Activated T-cell treated with anti-CD3 and anti-CD28 coated beads, Interleukin-2, amount 50 U/mL, for 24 hours (primary cell): ENCODE measurements at regions not wholly inside any gene's neighbourhood (a gene's known extent, or its start where the extent isn't known, plus 50 kb on each side); places are given as distances from the start of the nearest gene placed in this dataset.
"Not testable (repeated sequence)": the region's sequence is repeated elsewhere in the genome, so short reads cannot be mapped to it uniquely, and the experiment has no call there.

ENCODE experiments used
- DNase-seq: peaks from one replicate; pipeline ENCODE4 v3.0.0-alpha.2; 2020
- H3K27ac Mint-ChIP-seq: 2 replicates; pipeline ENCODE4 v1.8.0; 2020; ENCODE audit warnings: mild to moderate bottlenecking, mixed read lengths
- H3K27me3 Mint-ChIP-seq: 2 replicates; pipeline ENCODE4 v1.8.0; 2020; ENCODE audit warnings: mixed read lengths
- H3K36me3 Mint-ChIP-seq: 2 replicates; pipeline ENCODE4 v1.8.0; 2020; ENCODE audit warnings: low read depth, mixed read lengths
- H3K4me1 Mint-ChIP-seq: 2 replicates; pipeline ENCODE4 v1.8.0; 2020; ENCODE audit warnings: low read depth, mixed read lengths
- H3K4me3 Mint-ChIP-seq: 2 replicates; pipeline ENCODE4 v1.8.0; 2020; ENCODE audit warnings: mild to moderate bottlenecking, moderate library complexity, mixed read lengths
- H3K9me3 Mint-ChIP-seq: 2 replicates; pipeline ENCODE4 v1.8.0; 2020; ENCODE audit warnings: mixed read lengths

DNA sequence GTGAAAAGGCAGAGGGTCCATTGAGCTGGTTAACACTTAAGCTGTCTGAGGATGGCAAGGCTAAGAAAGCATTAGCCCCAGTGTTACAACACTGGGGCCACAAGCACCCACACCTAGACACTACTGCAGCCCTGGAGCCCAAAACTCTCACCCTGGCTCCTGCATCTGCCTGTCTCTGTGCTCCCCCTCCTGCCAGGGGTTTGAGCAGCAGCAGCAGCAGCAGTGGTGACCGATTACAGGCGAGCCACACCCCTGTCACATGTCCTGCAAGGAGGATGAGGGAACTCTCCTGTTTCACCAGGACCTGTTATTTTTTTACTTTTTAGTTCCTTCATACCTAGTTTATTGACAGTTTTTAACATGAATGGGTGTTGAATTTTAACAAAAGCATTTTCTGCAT, 326.7 kb upstream of the MAP2 start:
- DNase-seq, result no peak
- Mint-ChIP-seq H3K4me3 (no peak overlapping the region), H3K27ac (no peak overlapping the region), H3K36me3 (no peaks in the 10 kb centered on the region), H3K27me3 (no peaks in the 10 kb centered on the region), H3K9me3 (peaks cover 4% of the 10 kb centered on the region), H3K4me1 (no peaks in the 10 kb centered on the region)

DNA sequence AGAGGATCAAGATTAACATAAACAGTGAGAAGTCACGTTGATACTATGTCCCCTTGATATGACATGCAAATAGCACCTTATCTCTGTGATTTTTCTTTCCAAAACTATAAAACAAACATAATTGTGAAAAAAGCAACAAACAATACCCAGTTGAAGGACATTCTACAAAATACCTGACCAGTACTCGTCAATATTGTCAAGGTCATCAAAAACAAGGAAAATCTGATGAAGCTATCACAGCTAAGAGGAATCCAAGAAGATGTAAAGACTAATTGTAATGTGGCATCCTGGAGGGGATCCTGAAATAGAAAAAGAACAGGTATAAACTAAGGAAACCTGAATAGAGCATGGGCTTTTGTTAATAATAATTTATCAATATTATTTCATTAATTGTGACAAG, 321.5 kb upstream of the MAP2 start:
- H3K9me3 Mint-ChIP-seq, result peaks cover 13% of the 10 kb centered on the region
- DNase-seq, result no peak
- H3K36me3 Mint-ChIP-seq, result no peaks in the 10 kb centered on the region
- H3K27me3 Mint-ChIP-seq, result no peaks in the 10 kb centered on the region
- no peak overlapping the region for H3K27ac Mint-ChIP-seq
- H3K4me1 Mint-ChIP-seq, result no peaks in the 10 kb centered on the region
- H3K4me3 Mint-ChIP-seq, result no peak overlapping the region

DNA sequence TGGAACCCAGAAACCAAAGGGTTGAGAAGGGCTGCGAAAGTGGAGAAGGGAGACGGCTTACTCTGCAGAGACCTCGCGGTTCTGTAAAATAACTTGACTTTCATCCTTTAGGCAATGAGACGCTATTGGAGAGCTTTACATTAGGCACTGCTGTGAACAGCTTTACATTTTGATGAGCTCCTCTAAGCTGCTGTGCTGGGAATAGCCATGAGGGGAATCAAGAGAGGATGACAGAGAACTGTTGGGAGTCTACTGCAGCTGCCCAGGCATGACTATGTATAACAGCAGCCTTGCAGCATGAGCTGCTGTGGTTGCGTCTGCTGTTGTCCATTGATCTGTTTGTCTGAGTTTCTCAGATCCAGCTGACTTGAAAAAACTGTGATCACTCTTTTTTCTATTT, 310.8 kb upstream of the MAP2 start:
- DNase-seq, result no peak
- Mint-ChIP-seq H3K4me1 (no peaks in the 10 kb centered on the region), H3K27me3 (no peaks in the 10 kb centered on the region), H3K4me3 (no peak overlapping the region), H3K36me3 (no peaks in the 10 kb centered on the region), H3K27ac (no peak overlapping the region), H3K9me3 (peaks cover 3% of the 10 kb centered on the region)

DNA sequence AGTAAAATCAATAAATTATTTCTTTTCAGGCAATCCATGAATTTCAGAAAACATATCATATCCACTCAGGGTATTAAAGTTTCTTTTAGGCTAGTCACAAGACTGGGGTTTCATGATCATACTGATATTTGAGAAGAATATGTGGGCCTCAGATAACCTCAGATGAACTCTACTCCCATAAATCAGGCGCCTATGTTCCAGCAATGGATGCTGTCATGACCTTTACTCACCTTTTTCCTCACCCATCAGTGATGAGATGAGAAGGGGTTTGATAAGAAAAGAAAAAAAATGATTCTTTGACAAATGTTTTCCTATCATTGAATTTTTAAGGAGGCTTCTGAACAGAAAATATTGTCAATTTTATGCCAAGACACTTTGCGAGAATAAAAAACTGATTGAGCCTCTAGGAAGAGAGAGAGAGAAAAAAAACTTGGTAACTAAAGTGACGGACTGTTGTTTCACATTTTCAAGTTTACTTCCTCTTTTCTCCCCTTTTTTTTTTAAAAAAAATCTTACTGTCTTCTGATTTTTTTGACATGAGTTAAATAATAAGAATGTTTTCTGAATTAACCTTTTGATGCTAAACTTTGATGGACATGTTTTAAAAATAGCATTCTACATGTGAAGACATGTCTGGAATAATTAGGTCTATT, 309.1 kb upstream of the MAP2 start:
- H3K27me3 Mint-ChIP-seq, result no peaks in the 10 kb centered on the region
- H3K36me3 Mint-ChIP-seq, result no peaks in the 10 kb centered on the region
- no peaks in the 10 kb centered on the region for H3K4me1 Mint-ChIP-seq
- H3K4me3 Mint-ChIP-seq, result no peak overlapping the region
- no peak for DNase-seq
- no peak overlapping the region for H3K27ac Mint-ChIP-seq
- H3K9me3 Mint-ChIP-seq, result peaks cover 5% of the 10 kb centered on the region

DNA sequence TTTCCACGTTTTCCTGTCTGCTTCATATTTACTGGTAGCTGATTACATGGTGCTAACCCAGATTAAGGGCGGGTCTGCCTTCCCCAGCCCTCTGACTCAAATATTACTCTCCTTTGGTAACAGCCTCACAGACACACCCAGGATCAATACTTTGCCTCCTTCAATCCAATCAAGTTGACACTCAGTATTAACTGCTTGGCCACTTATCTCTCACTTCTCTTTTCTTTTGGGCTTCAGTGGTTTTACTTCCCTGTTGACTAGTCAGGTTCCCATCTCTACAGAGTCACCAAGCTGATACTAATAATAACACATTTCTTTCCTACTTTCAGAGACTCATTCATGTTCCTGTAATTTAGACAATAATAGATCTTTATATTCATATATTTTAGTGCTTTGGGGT, 302.2 kb upstream of the MAP2 start:
- no peaks in the 10 kb centered on the region for H3K27me3 Mint-ChIP-seq
- H3K4me3 Mint-ChIP-seq, result no peak overlapping the region
- no peaks in the 10 kb centered on the region for H3K36me3 Mint-ChIP-seq
- no peak overlapping the region for H3K27ac Mint-ChIP-seq
- H3K9me3 Mint-ChIP-seq, result peaks cover 7% of the 10 kb centered on the region
- H3K4me1 Mint-ChIP-seq, result no peaks in the 10 kb centered on the region
- DNase-seq, result no peak

DNA sequence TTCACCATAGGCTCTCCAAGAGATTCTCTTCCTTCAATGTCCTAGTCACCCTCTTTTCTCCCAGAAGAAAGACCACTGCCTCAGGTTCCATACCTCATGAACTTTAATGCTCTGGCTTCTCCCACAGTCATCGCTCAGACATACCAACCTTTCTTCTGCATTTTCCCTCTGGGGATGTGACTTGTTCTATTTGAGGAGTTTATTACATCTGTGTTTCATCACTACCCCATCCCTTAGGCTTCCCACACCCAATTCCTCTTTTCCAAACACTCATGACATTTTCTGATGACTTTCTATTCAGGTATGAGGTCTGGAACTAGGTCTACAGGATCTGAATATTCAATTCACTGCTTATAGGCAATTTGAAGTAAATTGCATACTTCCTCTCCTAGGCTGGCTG, 298.6 kb upstream of the MAP2 start:
- H3K27me3 Mint-ChIP-seq, result no peaks in the 10 kb centered on the region
- DNase-seq, result no peak
- no peak overlapping the region for H3K4me3 Mint-ChIP-seq
- H3K27ac Mint-ChIP-seq, result no peak overlapping the region
- no peaks in the 10 kb centered on the region for H3K4me1 Mint-ChIP-seq
- no peaks in the 10 kb centered on the region for H3K36me3 Mint-ChIP-seq
- peaks cover 1% of the 10 kb centered on the region for H3K9me3 Mint-ChIP-seq

DNA sequence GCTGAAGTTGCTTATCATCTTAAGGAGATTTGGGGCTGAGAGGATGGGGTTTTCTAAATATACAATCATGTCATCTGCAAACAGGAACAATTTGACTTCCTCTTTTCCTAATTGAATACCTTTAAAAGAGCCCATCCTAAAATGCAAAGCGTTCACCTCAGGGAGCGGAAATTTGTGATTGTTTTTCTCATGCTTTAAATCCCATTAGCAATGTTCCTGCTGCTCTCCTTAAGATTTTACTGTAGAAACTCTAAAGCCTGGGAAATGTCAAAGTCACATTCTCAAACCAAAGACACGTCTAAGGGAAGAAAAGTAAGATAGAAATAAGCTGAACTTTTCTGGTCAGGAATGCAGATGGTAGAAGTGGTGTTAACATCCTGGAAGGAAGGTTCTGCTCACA, 285.8 kb upstream of the MAP2 start:
- no peaks in the 10 kb centered on the region for H3K27me3 Mint-ChIP-seq
- no peaks in the 10 kb centered on the region for H3K36me3 Mint-ChIP-seq
- no peak overlapping the region for H3K4me3 Mint-ChIP-seq
- no peak overlapping the region for H3K27ac Mint-ChIP-seq
- H3K9me3 Mint-ChIP-seq, result peaks cover 2% of the 10 kb centered on the region
- no peaks in the 10 kb centered on the region for H3K4me1 Mint-ChIP-seq
- no peak for DNase-seq

DNA sequence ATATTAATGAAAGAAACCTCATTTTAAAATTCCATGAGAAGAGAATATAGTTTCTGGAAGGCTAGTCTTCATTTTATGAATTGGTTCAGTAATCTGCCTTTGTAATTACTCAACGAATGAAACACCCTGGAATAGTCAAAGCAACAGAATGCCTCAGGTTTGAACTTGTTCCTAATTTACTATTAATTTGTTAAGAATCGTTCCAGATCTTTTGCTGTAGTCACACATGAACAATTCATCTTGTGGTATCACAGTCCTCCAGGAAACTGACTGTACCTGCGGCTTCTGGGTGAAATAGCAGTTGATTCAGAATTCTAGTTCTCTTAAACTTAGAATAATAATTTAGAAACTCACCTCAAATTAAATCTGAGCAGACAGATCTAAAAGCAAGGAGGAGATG, 282.7 kb upstream of the MAP2 start:
- DNase-seq, result no peak
- Mint-ChIP-seq H3K27ac (no peak overlapping the region), H3K4me1 (no peaks in the 10 kb centered on the region), H3K4me3 (no peak overlapping the region), H3K9me3 (peaks cover 2% of the 10 kb centered on the region), H3K27me3 (no peaks in the 10 kb centered on the region), H3K36me3 (no peaks in the 10 kb centered on the region)

DNA sequence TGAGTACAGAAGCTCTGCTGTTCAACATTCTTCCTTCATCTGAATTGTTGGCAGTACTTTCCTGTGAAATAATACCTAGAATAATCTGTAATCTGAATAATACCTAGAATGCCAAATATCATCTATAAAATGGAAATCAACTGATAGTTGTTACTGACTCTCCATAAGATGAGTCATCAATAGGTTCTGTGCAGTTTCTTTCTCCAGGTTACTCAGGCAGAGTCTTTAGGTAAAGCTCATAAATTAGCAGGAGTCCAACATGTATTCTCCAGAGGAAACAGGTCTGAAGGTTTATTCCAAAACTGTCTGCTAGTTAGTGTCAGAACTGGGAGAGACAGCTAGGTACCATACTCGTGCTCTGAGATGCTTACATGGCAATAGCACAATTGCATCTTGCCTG, 282.0 kb upstream of the MAP2 start:
- Mint-ChIP-seq H3K27ac (no peak overlapping the region), H3K27me3 (no peaks in the 10 kb centered on the region), H3K4me3 (no peak overlapping the region), H3K9me3 (no peaks in the 10 kb centered on the region), H3K4me1 (no peaks in the 10 kb centered on the region), H3K36me3 (no peaks in the 10 kb centered on the region)
- no peak for DNase-seq

DNA sequence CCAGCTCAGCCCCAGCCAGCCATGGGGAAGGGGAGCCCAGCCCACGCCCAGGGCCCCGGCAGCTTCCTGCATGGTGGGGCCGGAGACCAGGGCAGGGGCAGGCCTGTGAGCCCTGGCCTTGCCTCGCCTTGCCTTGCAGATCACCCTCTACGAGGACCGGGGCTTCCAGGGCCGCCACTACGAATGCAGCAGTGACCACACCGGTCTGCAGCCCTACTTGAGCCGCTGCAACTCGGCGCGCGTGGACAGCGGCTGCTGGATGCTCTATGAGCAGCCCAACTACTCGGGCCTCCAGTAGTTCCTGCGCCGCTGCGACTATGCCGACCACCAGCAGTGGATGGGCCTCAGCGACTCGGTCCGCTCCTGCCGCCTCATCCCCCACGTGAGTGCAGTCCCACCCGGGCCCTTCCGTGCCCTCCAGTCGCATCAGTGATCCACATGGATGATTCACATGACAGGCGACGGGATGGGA, 278.6 kb upstream of the MAP2 start:
- not testable (repeated sequence) for H3K4me1 Mint-ChIP-seq, H3K27me3 Mint-ChIP-seq, H3K36me3 Mint-ChIP-seq, H3K9me3 Mint-ChIP-seq, DNase-seq, H3K4me3 Mint-ChIP-seq, H3K27ac Mint-ChIP-seq

DNA sequence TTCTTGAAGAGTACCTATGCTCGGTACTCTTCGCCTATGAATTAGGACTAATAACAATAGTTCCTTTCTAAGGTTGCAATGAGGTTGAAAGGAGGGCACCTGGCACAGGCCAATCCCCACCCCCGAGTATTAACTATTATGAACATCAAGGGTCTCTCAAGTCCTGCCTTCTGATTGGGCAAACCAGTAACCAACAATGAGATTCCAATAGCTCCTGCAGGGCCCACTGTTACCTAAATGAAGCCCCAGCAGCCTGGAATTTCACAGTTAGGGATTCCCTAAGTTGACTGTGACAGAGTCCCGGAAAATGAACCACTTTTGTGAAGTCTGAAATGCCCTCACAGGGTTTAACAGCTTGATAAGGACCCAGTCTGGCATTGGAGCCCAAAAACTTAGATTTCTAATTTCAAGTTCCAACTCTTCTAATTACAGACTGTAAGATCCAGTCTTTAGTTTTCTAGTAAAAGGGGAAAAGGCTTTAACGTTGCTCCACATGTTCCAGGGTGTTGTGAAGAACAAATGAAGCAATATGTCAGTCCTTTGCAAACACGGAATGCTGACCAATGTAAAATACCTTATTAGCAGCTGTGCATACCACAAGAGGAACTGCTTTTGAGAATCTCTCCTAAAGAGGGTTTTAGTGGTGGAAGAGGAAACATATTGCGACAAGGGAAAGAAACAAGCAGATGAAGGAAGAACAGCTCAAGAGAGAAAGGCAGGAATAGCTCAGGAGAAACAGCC, 277.7 kb upstream of the MAP2 start:
- Mint-ChIP-seq H3K4me1 (no peaks in the 10 kb centered on the region), H3K27ac (no peak overlapping the region), H3K36me3 (no peaks in the 10 kb centered on the region), H3K9me3 (peaks cover 4% of the 10 kb centered on the region), H3K27me3 (no peaks in the 10 kb centered on the region), H3K4me3 (no peak overlapping the region)
- DNase-seq, result no peak

DNA sequence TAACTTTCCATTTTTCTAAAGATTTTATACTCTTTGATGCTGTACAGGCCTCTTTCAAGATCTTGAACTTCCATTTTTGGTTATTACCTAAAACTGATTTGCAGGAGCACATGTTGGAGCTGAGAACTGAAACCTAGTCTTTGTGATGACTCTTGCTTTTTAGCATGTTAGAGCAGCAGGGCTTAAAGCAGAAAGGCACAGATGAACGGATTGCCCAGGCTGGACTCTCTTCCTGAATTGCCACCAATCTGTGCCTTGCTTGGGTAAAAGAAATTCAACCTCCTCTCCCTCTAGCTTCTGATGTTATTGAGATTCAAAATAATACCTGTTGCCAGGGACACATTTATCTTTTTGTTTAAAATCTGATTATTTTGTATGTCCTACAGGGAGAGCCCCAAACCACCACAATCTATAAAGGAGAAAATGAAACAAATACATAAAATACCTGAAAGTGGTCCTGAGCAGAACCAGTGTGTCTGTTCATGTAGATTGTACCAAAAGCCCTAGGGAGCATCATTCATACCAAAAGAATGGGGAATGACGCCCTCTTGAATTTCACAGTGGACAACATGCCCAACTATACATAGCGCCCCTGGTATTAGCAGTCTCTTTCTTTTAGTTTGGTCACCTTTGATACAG, 277.0 kb upstream of the MAP2 start:
- Mint-ChIP-seq H3K27me3 (no peaks in the 10 kb centered on the region), H3K4me1 (no peaks in the 10 kb centered on the region), H3K4me3 (no peak overlapping the region), H3K36me3 (no peaks in the 10 kb centered on the region), H3K9me3 (peaks cover 4% of the 10 kb centered on the region), H3K27ac (no peak overlapping the region)
- no peak for DNase-seq

DNA sequence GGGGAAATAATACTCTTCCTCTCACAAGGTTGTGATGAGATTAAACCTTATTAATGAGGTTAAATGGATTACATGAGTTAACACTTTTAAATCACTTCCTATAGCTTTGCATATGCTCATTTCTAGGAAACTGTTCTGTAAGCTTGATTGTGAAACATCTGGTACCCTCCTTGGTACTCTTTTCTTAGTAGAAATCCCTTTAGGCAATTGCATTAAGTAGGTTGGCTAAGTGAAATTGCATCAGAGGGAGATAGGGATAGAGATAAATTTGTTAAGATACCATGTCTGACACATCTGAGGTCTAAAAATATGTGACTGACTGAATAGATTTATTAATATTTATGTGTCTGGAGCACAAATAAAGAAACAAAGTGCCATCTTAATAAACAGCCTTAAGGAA, 275.9 kb upstream of the MAP2 start:
- no peak for DNase-seq
- Mint-ChIP-seq H3K4me3 (no peak overlapping the region), H3K27ac (no peak overlapping the region), H3K4me1 (no peaks in the 10 kb centered on the region), H3K9me3 (peaks cover 4% of the 10 kb centered on the region), H3K27me3 (no peaks in the 10 kb centered on the region), H3K36me3 (no peaks in the 10 kb centered on the region)

DNA sequence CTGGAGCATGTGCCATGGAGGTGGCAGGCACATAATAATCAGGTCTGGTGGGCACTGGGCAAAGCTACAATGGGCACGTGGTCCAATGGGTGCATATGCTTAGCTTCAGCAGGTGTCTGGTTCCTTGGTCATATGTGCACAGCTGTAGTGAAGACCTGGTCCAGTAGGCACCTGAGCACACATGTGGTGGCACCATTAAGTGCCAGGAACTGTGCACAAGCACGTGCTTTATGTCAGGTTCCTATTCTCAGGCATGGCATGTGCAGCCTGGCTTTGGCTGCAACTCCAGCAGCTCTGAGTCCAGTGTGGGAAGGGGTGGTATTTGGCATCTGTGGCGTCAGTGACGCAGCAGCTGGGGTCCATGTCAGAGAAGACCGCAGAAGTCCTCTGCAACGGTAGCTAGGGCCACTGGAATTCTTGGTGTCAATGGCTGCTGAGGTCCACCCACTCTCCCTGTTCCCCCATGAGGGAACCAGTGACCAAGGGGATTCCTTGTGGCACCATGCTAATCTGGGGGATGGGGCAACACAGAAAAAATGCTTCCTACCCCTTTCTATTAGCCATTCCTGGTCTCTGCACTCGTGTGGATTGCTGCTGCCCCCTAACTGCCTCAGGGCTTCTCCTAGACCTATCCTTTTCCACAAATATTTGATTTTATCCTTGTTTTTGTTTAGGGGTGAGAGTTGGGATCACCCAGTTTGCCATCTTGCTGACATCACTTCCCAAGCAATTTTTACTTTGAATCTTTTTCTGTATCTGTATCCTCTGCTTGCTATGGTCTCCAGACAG, 262.9 kb upstream of the MAP2 start:
- Mint-ChIP-seq H3K27me3 (no peaks in the 10 kb centered on the region), H3K27ac (no peak overlapping the region), H3K9me3 (peaks cover 3% of the 10 kb centered on the region), H3K4me1 (no peaks in the 10 kb centered on the region), H3K36me3 (no peaks in the 10 kb centered on the region), H3K4me3 (no peak overlapping the region)
- no peak for DNase-seq

DNA sequence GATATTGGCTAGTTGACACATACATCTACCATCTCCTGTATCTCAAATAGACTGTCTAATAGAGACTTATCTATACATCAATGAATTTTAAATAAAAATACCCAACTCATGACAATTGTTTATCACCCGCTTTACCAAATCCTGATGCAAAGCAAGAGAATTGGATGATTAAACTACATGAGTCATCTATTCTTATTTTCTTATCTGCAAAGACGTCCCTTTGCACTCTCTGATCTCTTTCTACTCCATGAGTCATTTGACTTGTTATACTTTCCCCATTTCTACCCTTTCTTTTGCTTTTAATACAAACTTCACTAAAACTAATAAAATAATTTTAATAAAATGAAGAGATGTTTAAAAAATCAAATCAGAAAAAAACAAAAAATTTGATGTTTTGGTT, 261.7 kb upstream of the MAP2 start:
- no peak overlapping the region for H3K4me3 Mint-ChIP-seq
- no peaks in the 10 kb centered on the region for H3K27me3 Mint-ChIP-seq
- DNase-seq, result no peak
- no peaks in the 10 kb centered on the region for H3K36me3 Mint-ChIP-seq
- no peak overlapping the region for H3K27ac Mint-ChIP-seq
- H3K4me1 Mint-ChIP-seq, result no peaks in the 10 kb centered on the region
- H3K9me3 Mint-ChIP-seq, result peaks cover 3% of the 10 kb centered on the region
